ENCODE measurements at regions not wholly inside any gene's neighbourhood (a gene's known extent, or its start where the extent isn't known, plus 50 kb on each side); places are given as distances from the start of the nearest gene placed in this dataset.
"Not testable (repeated sequence)": the region's sequence is repeated elsewhere in the genome, so short reads cannot be mapped to it uniquely, and the experiment has no call there.

DNA sequence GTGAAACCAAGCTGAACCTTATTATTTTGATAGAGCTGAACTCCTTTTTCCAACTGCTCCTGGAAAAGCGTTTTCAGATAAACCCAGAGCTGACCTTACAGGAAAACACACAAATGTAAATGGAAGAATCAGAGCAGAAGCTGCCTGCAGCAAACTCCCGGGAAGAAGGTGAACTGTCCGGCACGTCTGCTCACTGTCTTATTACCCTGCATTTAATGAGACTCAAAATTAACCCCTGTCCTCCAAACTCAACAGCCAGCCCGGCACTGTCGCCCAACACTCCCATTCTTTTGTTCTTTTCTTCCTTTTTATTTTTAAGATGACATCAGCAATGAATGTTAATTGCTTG is 1046.9 kb upstream of the FLRT2 start:
- no peak overlapping the region for H3K27ac Mint-ChIP-seq
- Histone ChIP-seq H2AFZ (ENCODE audit: insufficient read depth, low read depth, low read length, poor library complexity, severe bottlenecking) (no peak overlapping the region), H3K36me3 (replicated peaks in 1 of 2; ENCODE audit: control insufficient read depth in 1 of 2, insufficient read depth in 2 of 2, low read length in 2 of 2) (no peaks in the 10 kb centered on the region), H3K4me2 (replicated peaks; ENCODE audit: extremely low read depth, low read length, poor library complexity, severe bottlenecking) (no peak overlapping the region), H3K9me3 (replicated peaks in 1 of 2; ENCODE audit: control insufficient read depth in 1 of 2, insufficient read depth in 1 of 2, low read length in 2 of 2) (peaks cover 0 to 3% of the 10 kb centered on the region in 2 donors), H4K20me1 (ENCODE audit: insufficient read depth, low read length) (no peaks in the 10 kb centered on the region), H3K4me3 (replicated peaks in 1 of 3; ENCODE audit: low read depth in 2 of 3, low read length in 3 of 3) (no peak overlapping the region), H3K27me3 (ENCODE audit: control insufficient read depth in 2 of 2, insufficient read depth in 2 of 2, low read length in 2 of 2) (no peaks in the 10 kb centered on the region), H3K9ac (ENCODE audit: insufficient read depth, low read length, poor library complexity, severe bottlenecking) (no peak overlapping the region), H3K79me2 (ENCODE audit: insufficient read depth, low read length) (no peaks in the 10 kb centered on the region), H3K27ac (ENCODE audit: low read depth in 1 of 2, low read length in 2 of 2) (no peak overlapping the region), H3K4me1 (ENCODE audit: control insufficient read depth in 1 of 2, insufficient read depth in 2 of 2, low read length in 2 of 2) (no peaks in the 10 kb centered on the region)
- intact Hi-C loops (cut with micrococcal nuclease) = no loop called here
- TF ChIP-seq, protein P1, sequence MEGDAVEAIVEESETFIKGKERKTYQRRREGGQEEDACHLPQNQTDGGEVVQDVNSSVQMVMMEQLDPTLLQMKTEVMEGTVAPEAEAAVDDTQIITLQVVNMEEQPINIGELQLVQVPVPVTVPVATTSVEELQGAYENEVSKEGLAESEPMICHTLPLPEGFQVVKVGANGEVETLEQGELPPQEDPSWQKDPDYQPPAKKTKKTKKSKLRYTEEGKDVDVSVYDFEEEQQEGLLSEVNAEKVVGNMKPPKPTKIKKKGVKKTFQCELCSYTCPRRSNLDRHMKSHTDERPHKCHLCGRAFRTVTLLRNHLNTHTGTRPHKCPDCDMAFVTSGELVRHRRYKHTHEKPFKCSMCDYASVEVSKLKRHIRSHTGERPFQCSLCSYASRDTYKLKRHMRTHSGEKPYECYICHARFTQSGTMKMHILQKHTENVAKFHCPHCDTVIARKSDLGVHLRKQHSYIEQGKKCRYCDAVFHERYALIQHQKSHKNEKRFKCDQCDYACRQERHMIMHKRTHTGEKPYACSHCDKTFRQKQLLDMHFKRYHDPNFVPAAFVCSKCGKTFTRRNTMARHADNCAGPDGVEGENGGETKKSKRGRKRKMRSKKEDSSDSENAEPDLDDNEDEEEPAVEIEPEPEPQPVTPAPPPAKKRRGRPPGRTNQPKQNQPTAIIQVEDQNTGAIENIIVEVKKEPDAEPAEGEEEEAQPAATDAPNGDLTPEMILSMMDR (IDR thresholded peaks at IDR 0.05) = no peak
- 89% methylated on average over 4 of the region's 6 CpGs for WGBS (ENCODE audit: insufficient coverage)
- no peaks in the 10 kb centered on the region for H3K36me3 Mint-ChIP-seq
- H3K4me1 Mint-ChIP-seq = no peaks in the 10 kb centered on the region
- H3K4me3 Mint-ChIP-seq = no peak overlapping the region
- H3K27me3 Mint-ChIP-seq (ENCODE audit: low read depth in 3 of 3) = no peaks in the 10 kb centered on the region
- peaks cover 0 to 7% (median 3%) of the 10 kb centered on the region in 7 donors for H3K9me3 Mint-ChIP-seq
- DNase-seq = no peak

- intact Hi-C loops (cut with micrococcal nuclease) = not testable (repeated sequence)
Measured at GRCh38 chr14:84484243-84484642, 1045.7 kb upstream of the FLRT2 start.

More at GRCh38 chr14:84484243-84484642, 1045.7 kb upstream of the FLRT2 start:
- not testable (repeated sequence) for H3K36me3 Mint-ChIP-seq; H3K4me1 Mint-ChIP-seq; H3K4me3 Mint-ChIP-seq; H3K9ac ChIP-seq (ENCODE audit: insufficient read depth, low read length, poor library complexity, severe bottlenecking); H3K4me2 ChIP-seq (replicated peaks; ENCODE audit: extremely low read depth, low read length, poor library complexity, severe bottlenecking); H2AFZ ChIP-seq (ENCODE audit: insufficient read depth, low read depth, low read length, poor library complexity, severe bottlenecking); H3K9me3 ChIP-seq (replicated peaks in 1 of 2; ENCODE audit: control insufficient read depth in 1 of 2, insufficient read depth in 1 of 2, low read length in 2 of 2); H3K36me3 ChIP-seq (replicated peaks in 1 of 2; ENCODE audit: control insufficient read depth in 1 of 2, insufficient read depth in 2 of 2, low read length in 2 of 2); H4K20me1 ChIP-seq (ENCODE audit: insufficient read depth, low read length); H3K27ac ChIP-seq (ENCODE audit: low read depth in 1 of 2, low read length in 2 of 2); H3K27ac Mint-ChIP-seq; H3K9me3 Mint-ChIP-seq; DNase-seq; H3K4me1 ChIP-seq (ENCODE audit: control insufficient read depth in 1 of 2, insufficient read depth in 2 of 2, low read length in 2 of 2); H3K27me3 ChIP-seq (ENCODE audit: control insufficient read depth in 2 of 2, insufficient read depth in 2 of 2, low read length in 2 of 2); H3K27me3 Mint-ChIP-seq (ENCODE audit: low read depth in 3 of 3); H3K79me2 ChIP-seq (ENCODE audit: insufficient read depth, low read length); H3K4me3 ChIP-seq (replicated peaks in 1 of 3; ENCODE audit: low read depth in 2 of 3, low read length in 3 of 3)
- no CpG with 5 or more reads among the region's 4 CpGs for WGBS (ENCODE audit: insufficient coverage)

Data from CD14-positive monocyte (primary cell).